ENCODE measurements at regions not wholly inside any gene's neighbourhood (a gene's known extent, or its start where the extent isn't known, plus 50 kb on each side); places are given as distances from the start of the nearest gene placed in this dataset.
A peak's percentile ranks its signal among the peaks of the same experiment; 100 is the strongest.

DNA sequence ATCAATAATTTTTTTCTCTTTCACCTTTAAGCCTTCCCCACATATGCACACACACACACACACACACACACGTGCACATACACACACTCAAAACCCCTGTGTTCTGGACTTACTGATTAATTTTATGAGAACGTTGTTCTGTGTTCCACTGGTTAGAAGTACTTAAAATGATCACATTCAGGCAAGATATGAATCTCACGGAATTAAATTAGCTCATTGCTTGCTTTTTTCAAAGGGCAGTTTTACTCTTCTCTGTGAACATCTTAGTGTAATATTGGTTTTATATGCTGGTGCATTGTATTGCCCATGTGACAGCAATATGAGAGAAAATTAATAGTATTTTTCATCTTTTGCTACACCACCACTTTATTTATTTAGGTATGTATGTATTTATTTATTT, 377.3 kb upstream of the RBFOX1 start:
- Mint-ChIP-seq H3K4me3 (no peak overlapping the region), H3K27ac (no peak overlapping the region), H3K9me3 (peaks cover 0 to 24% (median 11%) of the 10 kb centered on the region in 7 donors), H3K4me1 (no peaks in the 10 kb centered on the region), H3K36me3 (no peaks in the 10 kb centered on the region), H3K27me3 (no peaks in the 10 kb centered on the region)
- ATAC-seq (ENCODE audit: low read depth in 2 of 2): no peak
- no peaks in the 10 kb centered on the region for H3K4me1 ChIP-seq (ENCODE audit: control insufficient read depth, insufficient read depth, low read length, poor library complexity, severe bottlenecking)
- H3K9me3 ChIP-seq (ENCODE audit: control insufficient read depth in 2 of 2, low read length in 2 of 2): peaks cover 5 to 8% of the 10 kb centered on the region in 2 experiments
- no peak overlapping the region for H3K27ac ChIP-seq (ENCODE audit: insufficient read depth, low read length, poor library complexity, severe bottlenecking)
- no peaks in the 10 kb centered on the region for H3K36me3 ChIP-seq (ENCODE audit: control insufficient read depth, insufficient read depth, low read length)
- H3K4me3 ChIP-seq (ENCODE audit: low read depth, low read length): no peak overlapping the region
- H3K27me3 ChIP-seq (ENCODE audit: control insufficient read depth, insufficient read depth, low read length): no peaks in the 10 kb centered on the region
- no peak for DNase-seq

DNA sequence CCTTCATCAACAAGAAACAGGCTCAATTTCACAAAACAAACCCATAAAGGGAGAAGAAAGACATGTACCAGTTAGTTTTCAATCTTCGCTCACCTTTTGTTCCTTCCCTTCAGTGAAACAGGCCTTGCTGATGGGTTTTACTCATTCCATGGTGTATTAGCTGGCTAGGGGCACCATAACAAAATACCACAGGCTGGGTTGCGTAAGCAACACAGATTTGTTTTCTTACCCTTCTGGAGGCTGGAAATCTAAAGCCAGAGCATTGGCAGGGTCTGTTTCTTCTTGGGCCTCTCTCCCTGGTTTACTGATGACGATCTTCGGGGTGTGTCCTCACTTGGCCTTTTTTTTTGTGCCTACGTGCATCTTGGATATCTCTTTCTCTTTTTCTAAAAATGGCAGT, 383.4 kb upstream of the RBFOX1 start:
- Mint-ChIP-seq H3K27ac (peak overlapping the region in 1 of 3 donors; percentile 52), H3K27me3 (no peaks in the 10 kb centered on the region), H3K9me3 (peaks cover 1 to 27% (median 9%) of the 10 kb centered on the region in 7 donors), H3K4me3 (no peak overlapping the region), H3K36me3 (no peaks in the 10 kb centered on the region), H3K4me1 (no peaks in the 10 kb centered on the region)
- Histone ChIP-seq H3K27me3 (ENCODE audit: control insufficient read depth, insufficient read depth, low read length) (no peaks in the 10 kb centered on the region), H3K4me1 (ENCODE audit: control insufficient read depth, insufficient read depth, low read length, poor library complexity, severe bottlenecking) (no peaks in the 10 kb centered on the region), H3K36me3 (ENCODE audit: control insufficient read depth, insufficient read depth, low read length) (no peaks in the 10 kb centered on the region), H3K9me3 (ENCODE audit: control insufficient read depth in 2 of 2, low read length in 2 of 2) (peaks cover 2 to 3% of the 10 kb centered on the region in 2 experiments), H3K27ac (ENCODE audit: insufficient read depth, low read length, poor library complexity, severe bottlenecking) (no peak overlapping the region), H3K4me3 (ENCODE audit: low read depth, low read length) (no peak overlapping the region)
- no peak for ATAC-seq (ENCODE audit: low read depth in 2 of 2)
- no peak for DNase-seq

DNA sequence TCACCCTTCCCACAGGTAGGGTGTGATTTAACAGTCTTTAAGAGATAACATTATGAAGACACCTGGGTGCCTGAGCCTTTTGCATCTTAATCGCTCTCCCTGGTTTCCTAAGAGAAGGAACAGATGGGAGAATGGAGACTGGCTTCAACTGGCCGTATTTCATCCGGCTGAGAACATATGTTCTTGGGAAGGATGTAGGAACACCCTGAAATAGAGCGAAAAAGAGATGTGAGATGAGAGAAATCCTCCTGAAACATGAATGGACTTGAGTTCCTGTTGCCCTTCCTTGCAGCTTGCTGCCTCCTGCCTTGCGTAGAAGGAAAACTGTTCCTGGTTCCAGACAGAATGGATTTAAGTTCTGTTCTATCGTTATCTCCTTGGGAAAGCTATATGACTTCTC, 385.4 kb upstream of the RBFOX1 start:
- H3K27me3 ChIP-seq (ENCODE audit: control insufficient read depth, insufficient read depth, low read length): no peaks in the 10 kb centered on the region
- DNase-seq: no peak
- H3K4me3 ChIP-seq (ENCODE audit: low read depth, low read length): no peak overlapping the region
- H3K9me3 ChIP-seq (ENCODE audit: control insufficient read depth in 2 of 2, low read length in 2 of 2): peaks cover 2 to 4% of the 10 kb centered on the region in 2 experiments
- no peak overlapping the region for H3K27ac ChIP-seq (ENCODE audit: insufficient read depth, low read length, poor library complexity, severe bottlenecking)
- no peaks in the 10 kb centered on the region for H3K36me3 Mint-ChIP-seq
- no peaks in the 10 kb centered on the region for H3K4me1 Mint-ChIP-seq
- no peak overlapping the region for H3K4me3 Mint-ChIP-seq
- H3K4me1 ChIP-seq (ENCODE audit: control insufficient read depth, insufficient read depth, low read length, poor library complexity, severe bottlenecking): no peaks in the 10 kb centered on the region
- H3K27me3 Mint-ChIP-seq: no peaks in the 10 kb centered on the region
- peaks cover 1 to 28% (median 6%) of the 10 kb centered on the region in 7 donors for H3K9me3 Mint-ChIP-seq
- no peak for ATAC-seq (ENCODE audit: low read depth in 2 of 2)
- no peaks in the 10 kb centered on the region for H3K36me3 ChIP-seq (ENCODE audit: control insufficient read depth, insufficient read depth, low read length)
- H3K27ac Mint-ChIP-seq: no peak overlapping the region

DNA sequence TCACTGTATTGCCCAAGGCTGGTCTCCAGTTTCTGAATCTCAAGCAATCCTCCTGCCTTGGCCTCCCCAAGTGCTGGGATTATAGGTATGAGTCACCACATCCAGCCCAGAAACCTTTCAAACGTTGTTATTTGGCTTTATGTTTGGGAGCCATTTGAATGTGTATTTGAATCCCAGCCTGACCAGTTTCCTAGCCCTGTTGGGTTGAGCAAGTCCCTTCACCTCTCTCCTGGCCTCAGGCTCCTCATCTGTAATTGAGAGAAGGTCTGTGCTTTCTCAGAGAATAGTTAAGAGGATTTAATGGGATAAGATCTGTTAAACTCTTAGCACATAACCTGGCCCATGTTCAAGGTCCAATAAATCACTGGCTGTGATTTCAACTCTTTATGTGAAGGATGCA, 385.8 kb upstream of the RBFOX1 start:
- peaks cover under 1 to 4% of the 10 kb centered on the region in 2 experiments for H3K9me3 ChIP-seq (ENCODE audit: control insufficient read depth in 2 of 2, low read length in 2 of 2)
- no peak for DNase-seq

DNA sequence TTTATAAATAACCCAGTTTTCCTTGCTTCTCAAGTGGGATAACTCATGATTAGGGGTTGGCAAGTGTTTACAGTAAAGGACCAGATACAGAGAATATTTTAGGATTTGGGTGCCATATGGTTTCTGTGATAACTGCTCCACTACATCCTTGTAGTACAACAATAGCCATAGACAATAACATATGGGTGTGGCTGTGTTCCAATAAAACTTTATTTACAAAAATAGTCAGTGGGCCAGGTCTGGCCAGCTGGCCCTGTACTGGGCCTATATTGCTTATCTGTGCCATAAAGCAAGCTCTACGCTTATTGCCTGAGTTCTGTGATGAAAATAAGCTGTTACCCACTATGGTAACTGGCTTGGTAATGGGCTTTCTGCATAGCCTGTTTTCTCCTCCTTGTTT, 386.5 kb upstream of the RBFOX1 start:
- DNase-seq (no peak), ATAC-seq (ENCODE audit: low read depth in 2 of 2) (no peak)
- no peak overlapping the region for H3K4me3 ChIP-seq (ENCODE audit: low read depth, low read length)
- Mint-ChIP-seq H3K27ac (no peak overlapping the region), H3K36me3 (no peaks in the 10 kb centered on the region), H3K9me3 (peaks cover 4 to 26% (median 12%) of the 10 kb centered on the region in 7 donors), H3K4me1 (no peaks in the 10 kb centered on the region), H3K4me3 (no peak overlapping the region), H3K27me3 (no peaks in the 10 kb centered on the region)
- no peaks in the 10 kb centered on the region for H3K27me3 ChIP-seq (ENCODE audit: control insufficient read depth, insufficient read depth, low read length)
- no peaks in the 10 kb centered on the region for H3K36me3 ChIP-seq (ENCODE audit: control insufficient read depth, insufficient read depth, low read length)
- H3K9me3 ChIP-seq (ENCODE audit: control insufficient read depth in 2 of 2, low read length in 2 of 2): peaks cover 0 to 4% of the 10 kb centered on the region in 2 experiments
- no peak overlapping the region for H3K27ac ChIP-seq (ENCODE audit: insufficient read depth, low read length, poor library complexity, severe bottlenecking)
- H3K4me1 ChIP-seq (ENCODE audit: control insufficient read depth, insufficient read depth, low read length, poor library complexity, severe bottlenecking): no peaks in the 10 kb centered on the region

More for the DNA sequence above, 385.8 kb upstream of the RBFOX1 start:
- no peak overlapping the region for H3K27ac ChIP-seq (ENCODE audit: insufficient read depth, low read length, poor library complexity, severe bottlenecking)
- H3K4me3 ChIP-seq (ENCODE audit: low read depth, low read length): no peak overlapping the region
- H3K4me1 ChIP-seq (ENCODE audit: control insufficient read depth, insufficient read depth, low read length, poor library complexity, severe bottlenecking): no peaks in the 10 kb centered on the region
- ATAC-seq (ENCODE audit: low read depth in 2 of 2): no peak
- Mint-ChIP-seq H3K27me3 (no peaks in the 10 kb centered on the region), H3K36me3 (no peaks in the 10 kb centered on the region), H3K4me1 (no peaks in the 10 kb centered on the region), H3K27ac (no peak overlapping the region), H3K9me3 (peaks cover 1 to 28% (median 6%) of the 10 kb centered on the region in 7 donors), H3K4me3 (no peak overlapping the region)
- no peaks in the 10 kb centered on the region for H3K27me3 ChIP-seq (ENCODE audit: control insufficient read depth, insufficient read depth, low read length)
- H3K36me3 ChIP-seq (ENCODE audit: control insufficient read depth, insufficient read depth, low read length): no peaks in the 10 kb centered on the region

DNA sequence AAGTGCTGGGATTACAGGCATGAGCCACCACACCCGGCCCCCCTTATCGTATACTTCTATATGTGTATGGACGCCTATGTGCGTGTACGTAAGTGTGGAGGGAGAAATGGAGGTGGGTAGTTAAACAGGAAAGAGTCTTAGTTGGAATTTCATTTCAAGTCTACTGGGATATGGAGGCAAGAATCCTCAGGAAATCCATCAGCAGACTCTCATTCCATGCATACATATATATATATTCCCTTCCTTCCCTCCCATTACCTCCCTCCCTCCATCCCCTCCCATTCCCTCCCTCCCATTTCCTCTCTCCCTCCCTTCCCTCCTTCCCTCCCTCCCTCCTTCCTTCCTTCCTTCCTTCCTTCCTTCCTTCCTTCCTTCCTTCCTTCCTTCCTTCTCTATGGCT, 391.7 kb upstream of the RBFOX1 start:
- peaks cover 0 to 4% of the 10 kb centered on the region in 2 experiments for H3K9me3 ChIP-seq (ENCODE audit: control insufficient read depth in 2 of 2, low read length in 2 of 2)
- H3K36me3 ChIP-seq (ENCODE audit: control insufficient read depth, insufficient read depth, low read length): no peaks in the 10 kb centered on the region
- Mint-ChIP-seq H3K27me3 (no peaks in the 10 kb centered on the region), H3K9me3 (peaks cover 1 to 13% (median 6%) of the 10 kb centered on the region in 7 donors), H3K4me1 (no peaks in the 10 kb centered on the region), H3K27ac (no peak overlapping the region), H3K4me3 (no peak overlapping the region), H3K36me3 (no peaks in the 10 kb centered on the region)
- no peak overlapping the region for H3K27ac ChIP-seq (ENCODE audit: insufficient read depth, low read length, poor library complexity, severe bottlenecking)
- DNase-seq: no peak
- H3K4me3 ChIP-seq (ENCODE audit: low read depth, low read length): no peak overlapping the region
- no peak for ATAC-seq (ENCODE audit: low read depth in 2 of 2)
- no peaks in the 10 kb centered on the region for H3K27me3 ChIP-seq (ENCODE audit: control insufficient read depth, insufficient read depth, low read length)
- no peaks in the 10 kb centered on the region for H3K4me1 ChIP-seq (ENCODE audit: control insufficient read depth, insufficient read depth, low read length, poor library complexity, severe bottlenecking)

DNA sequence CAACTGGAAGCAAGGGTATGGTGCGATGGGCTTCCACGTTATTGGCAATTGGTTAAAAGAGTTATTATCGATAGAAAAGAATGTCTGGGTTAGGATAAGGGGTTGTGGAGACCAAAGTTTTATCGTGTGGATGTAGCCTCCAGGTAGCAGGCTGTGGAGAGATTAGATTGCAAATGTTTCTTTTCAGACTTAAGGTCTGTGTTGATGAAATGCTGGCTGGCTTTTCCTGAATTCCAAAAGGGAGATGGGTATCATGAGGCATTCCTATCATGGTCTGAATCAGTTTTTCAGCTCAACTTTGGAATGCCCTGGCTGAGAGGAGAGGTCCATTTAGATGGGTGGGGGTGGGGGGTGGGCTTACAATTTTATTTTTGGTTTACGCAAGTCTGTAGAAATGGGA, 395.0 kb upstream of the RBFOX1 start:
- Mint-ChIP-seq H3K27ac (no peak overlapping the region), H3K4me3 (no peak overlapping the region), H3K9me3 (peaks cover 1 to 14% (median 9%) of the 10 kb centered on the region in 7 donors), H3K4me1 (no peaks in the 10 kb centered on the region), H3K36me3 (no peaks in the 10 kb centered on the region), H3K27me3 (no peaks in the 10 kb centered on the region)
- Histone ChIP-seq H3K36me3 (ENCODE audit: control insufficient read depth, insufficient read depth, low read length) (no peaks in the 10 kb centered on the region), H3K27ac (ENCODE audit: insufficient read depth, low read length, poor library complexity, severe bottlenecking) (no peak overlapping the region), H3K4me1 (ENCODE audit: control insufficient read depth, insufficient read depth, low read length, poor library complexity, severe bottlenecking) (no peaks in the 10 kb centered on the region), H3K9me3 (ENCODE audit: control insufficient read depth in 2 of 2, low read length in 2 of 2) (no peaks in the 10 kb centered on the region), H3K4me3 (ENCODE audit: low read depth, low read length) (no peak overlapping the region), H3K27me3 (ENCODE audit: control insufficient read depth, insufficient read depth, low read length) (no peaks in the 10 kb centered on the region)
- DNase-seq: no peak
- no peak for ATAC-seq (ENCODE audit: low read depth in 2 of 2)

DNA sequence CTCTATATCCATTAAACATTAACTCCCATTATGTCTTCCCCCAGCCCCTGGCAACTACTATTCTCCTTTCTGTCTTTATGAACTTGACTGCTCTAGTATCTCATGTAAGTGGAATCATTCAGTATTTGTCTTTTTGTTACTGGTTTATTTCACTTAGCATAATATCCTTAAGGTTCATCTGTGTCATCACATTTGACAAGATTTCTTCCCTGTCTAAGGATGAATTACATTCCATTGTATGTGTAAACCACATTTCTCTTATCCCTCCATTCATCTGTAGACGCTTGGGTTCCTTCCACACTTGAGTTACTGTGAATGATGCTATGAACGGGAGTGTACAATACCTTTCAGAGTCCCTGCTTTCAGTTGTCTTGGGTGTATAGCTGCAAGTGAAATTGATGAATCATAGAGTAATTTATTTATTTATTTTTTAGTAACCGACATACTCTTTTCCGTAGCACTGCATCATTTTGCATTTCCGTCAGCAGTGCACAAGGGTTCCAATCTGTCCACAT, 399.7 kb upstream of the RBFOX1 start:
- no peaks in the 10 kb centered on the region for H3K27me3 ChIP-seq (ENCODE audit: control insufficient read depth, insufficient read depth, low read length)
- H3K36me3 ChIP-seq (ENCODE audit: control insufficient read depth, insufficient read depth, low read length): no peaks in the 10 kb centered on the region
- H3K27me3 Mint-ChIP-seq: no peaks in the 10 kb centered on the region
- H3K36me3 Mint-ChIP-seq: no peaks in the 10 kb centered on the region
- no peak for DNase-seq
- H3K4me3 Mint-ChIP-seq: no peak overlapping the region
- no peak overlapping the region for H3K4me3 ChIP-seq (ENCODE audit: low read depth, low read length)
- no peaks in the 10 kb centered on the region for H3K4me1 Mint-ChIP-seq
- no peaks in the 10 kb centered on the region for H3K4me1 ChIP-seq (ENCODE audit: control insufficient read depth, insufficient read depth, low read length, poor library complexity, severe bottlenecking)
- H3K9me3 Mint-ChIP-seq: peaks cover 2 to 23% (median 11%) of the 10 kb centered on the region in 7 donors
- H3K27ac ChIP-seq (ENCODE audit: insufficient read depth, low read length, poor library complexity, severe bottlenecking): no peak overlapping the region
- no peak for ATAC-seq (ENCODE audit: low read depth in 2 of 2)
- H3K9me3 ChIP-seq (ENCODE audit: control insufficient read depth in 2 of 2, low read length in 2 of 2): no peaks in the 10 kb centered on the region
- no peak overlapping the region for H3K27ac Mint-ChIP-seq
